ENCODE measurements at regions not wholly inside any gene's neighbourhood (a gene's known extent, or its start where the extent isn't known, plus 50 kb on each side); places are given as distances from the start of the nearest gene placed in this dataset.

DNA sequence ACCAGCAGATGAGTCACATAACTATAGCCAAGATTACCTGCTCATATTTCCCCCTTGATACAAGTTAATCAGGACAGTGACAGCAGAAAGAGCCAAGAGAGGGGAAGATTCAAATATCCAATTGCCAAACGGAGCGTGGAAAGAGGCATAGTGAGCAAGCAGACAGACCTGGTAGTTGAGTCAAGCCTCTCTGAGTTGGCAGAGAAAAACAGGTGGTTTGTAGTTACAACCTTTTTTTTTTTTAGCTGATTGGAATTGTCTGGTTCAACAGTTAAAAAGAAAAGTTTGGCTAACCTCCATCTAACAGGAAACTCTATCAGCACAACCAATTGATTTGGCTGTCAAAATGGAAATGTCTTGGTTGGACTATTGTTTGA, 272.1 kb downstream of the TLE1 start:
- intact Hi-C loops (cut with DNase I) = no loop called here
- no peaks in the 10 kb centered on the region for H3K36me3 ChIP-seq
- peak overlapping the region in 1 of 12 donors; percentile 6 for H3K27ac ChIP-seq

GRCh38 chr9:81416476-81417298, 272.7 kb downstream of the TLE1 start:
- Histone ChIP-seq H3K27me3 (no peaks in the 10 kb centered on the region), H3K36me3 (no peaks in the 10 kb centered on the region), H3K4me1 (peaks cover 0 to 15% (median 5%) of the 10 kb centered on the region in 12 donors), H3K4me3 (no peak overlapping the region), H3K27ac (peak overlapping the region in 1 of 12 donors; percentile 6), H3K9me3 (peaks cover 0 to 18% (median 0%) of the 10 kb centered on the region in 12 donors)
- TF ChIP-seq, protein P1, sequence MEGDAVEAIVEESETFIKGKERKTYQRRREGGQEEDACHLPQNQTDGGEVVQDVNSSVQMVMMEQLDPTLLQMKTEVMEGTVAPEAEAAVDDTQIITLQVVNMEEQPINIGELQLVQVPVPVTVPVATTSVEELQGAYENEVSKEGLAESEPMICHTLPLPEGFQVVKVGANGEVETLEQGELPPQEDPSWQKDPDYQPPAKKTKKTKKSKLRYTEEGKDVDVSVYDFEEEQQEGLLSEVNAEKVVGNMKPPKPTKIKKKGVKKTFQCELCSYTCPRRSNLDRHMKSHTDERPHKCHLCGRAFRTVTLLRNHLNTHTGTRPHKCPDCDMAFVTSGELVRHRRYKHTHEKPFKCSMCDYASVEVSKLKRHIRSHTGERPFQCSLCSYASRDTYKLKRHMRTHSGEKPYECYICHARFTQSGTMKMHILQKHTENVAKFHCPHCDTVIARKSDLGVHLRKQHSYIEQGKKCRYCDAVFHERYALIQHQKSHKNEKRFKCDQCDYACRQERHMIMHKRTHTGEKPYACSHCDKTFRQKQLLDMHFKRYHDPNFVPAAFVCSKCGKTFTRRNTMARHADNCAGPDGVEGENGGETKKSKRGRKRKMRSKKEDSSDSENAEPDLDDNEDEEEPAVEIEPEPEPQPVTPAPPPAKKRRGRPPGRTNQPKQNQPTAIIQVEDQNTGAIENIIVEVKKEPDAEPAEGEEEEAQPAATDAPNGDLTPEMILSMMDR (IDR thresholded peaks at IDR 0.05) = no peak
- TF ChIP-seq POLR2A (IDR thresholded peaks at IDR 0.05) = no peak
- peak in 2 of 4 donors; percentile 26 to 61 for ATAC-seq
- DNase-seq = no peak
- intact Hi-C loops (cut with DNase I) = no loop called here
- 52 to 68% (median 56%) methylated on average over 7 of the region's 7 CpGs for WGBS, 4 donors

More for the DNA sequence above, 272.1 kb downstream of the TLE1 start:
- DNase-seq = no peak
- no peak for ATAC-seq
- H3K9me3 ChIP-seq = peaks cover 0 to 18% (median 0%) of the 10 kb centered on the region in 12 donors
- H3K4me3 ChIP-seq = no peak overlapping the region
- TF ChIP-seq, protein P1 (IDR thresholded peaks at IDR 0.05) = no peak
- TF ChIP-seq POLR2A (IDR thresholded peaks at IDR 0.05) = no peak
- H3K27me3 ChIP-seq = no peaks in the 10 kb centered on the region
- WGBS, 4 donors = 65 to 81% (median 77%) methylated on average over 2 of the region's 2 CpGs
- H3K4me1 ChIP-seq = peaks cover 0 to 15% (median 5%) of the 10 kb centered on the region in 12 donors

DNA sequence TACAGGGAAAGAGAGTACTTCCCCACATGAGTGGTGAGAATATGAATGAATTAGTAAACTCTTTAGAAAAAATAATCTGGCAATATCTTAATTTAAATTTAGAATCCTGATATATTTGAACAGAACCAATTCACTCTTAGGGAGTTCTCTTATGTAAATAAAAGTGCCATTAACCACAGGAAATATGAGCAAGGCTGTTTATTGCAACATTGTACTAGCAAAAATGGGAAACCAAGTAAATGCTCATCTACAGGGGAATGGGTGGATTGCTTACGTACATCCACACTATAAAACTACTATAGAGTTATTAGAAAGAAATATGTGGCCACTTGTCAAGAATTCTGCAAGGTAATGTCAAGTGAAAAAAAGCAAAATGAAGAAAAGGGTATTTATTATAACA, 274.5 kb downstream of the TLE1 start:
- Histone ChIP-seq H3K27ac (no peak overlapping the region), H3K4me1 (peaks cover 0 to 15% (median 5%) of the 10 kb centered on the region in 12 donors), H3K36me3 (no peaks in the 10 kb centered on the region), H3K27me3 (no peaks in the 10 kb centered on the region), H3K4me3 (no peak overlapping the region), H3K9me3 (peaks cover 0 to 7% (median 0%) of the 10 kb centered on the region in 12 donors)
- ATAC-seq (no peak), DNase-seq (no peak)
- TF ChIP-seq POLR2A (IDR thresholded peaks at IDR 0.05) = no peak
- TF ChIP-seq, protein P1 (IDR thresholded peaks at IDR 0.05) = no peak
- intact Hi-C loops (cut with DNase I) = no loop called here
- 75 to 98% (median 92%) methylated on average over 1 of the region's 1 CpG for WGBS, 4 donors

GRCh38 chr9:81411961-81412360, 277.4 kb downstream of the TLE1 start:
- 62 to 81% (median 71%) methylated on average over 1 of the region's 1 CpG for WGBS, 4 donors
- H3K4me3 ChIP-seq = no peak overlapping the region
- ATAC-seq (no peak), DNase-seq (no peak)
- intact Hi-C loops (cut with DNase I) = no loop called here
- peaks cover 0 to 9% (median 2%) of the 10 kb centered on the region in 12 donors for H3K4me1 ChIP-seq
- H3K27ac ChIP-seq = no peak overlapping the region
- no peaks in the 10 kb centered on the region for H3K36me3 ChIP-seq
- no peak for TF ChIP-seq POLR2A (IDR thresholded peaks at IDR 0.05)
- TF ChIP-seq, protein P1 (IDR thresholded peaks at IDR 0.05) = no peak
- no peaks in the 10 kb centered on the region for H3K27me3 ChIP-seq
- no peaks in the 10 kb centered on the region for H3K9me3 ChIP-seq
